Adrenal gland (tissue), 5 donors: ENCODE measurements at regions not wholly inside any gene's neighbourhood (a gene's known extent, or its start where the extent isn't known, plus 50 kb on each side); places are given as distances from the start of the nearest gene placed in this dataset.

ENCODE experiments used
- POLR2A ChIP-seq, 2 donors: fragments of 450-650 bp; IDR thresholded peaks; one replicate each; pipeline ENCODE4 v1.6.1; 2017; ENCODE audit warnings: antibody characterized with exemption in 2 of 2, mild to moderate bottlenecking in 2 of 2, moderate library complexity in 1 of 2
- TF ChIP-seq, protein P1 (sequence below), 6 experiments: fragments of 450-650 bp in 4 of 6; fragments of 200-600 bp in 2 of 6; sonication (generic) in 1 of 6; IDR thresholded peaks; 1 replicate in 5 of 6; 2 replicates in 1 of 6; pipeline versions ENCODE4 v1.5.1 to v1.8.0; 2016 to 2021; ENCODE audit warnings: antibody characterized with exemption in 6 of 6, mild to moderate bottlenecking in 2 of 6, moderate library complexity in 1 of 6
- donor health status: DM: no; HTN: no; CAD: no.

DNA sequence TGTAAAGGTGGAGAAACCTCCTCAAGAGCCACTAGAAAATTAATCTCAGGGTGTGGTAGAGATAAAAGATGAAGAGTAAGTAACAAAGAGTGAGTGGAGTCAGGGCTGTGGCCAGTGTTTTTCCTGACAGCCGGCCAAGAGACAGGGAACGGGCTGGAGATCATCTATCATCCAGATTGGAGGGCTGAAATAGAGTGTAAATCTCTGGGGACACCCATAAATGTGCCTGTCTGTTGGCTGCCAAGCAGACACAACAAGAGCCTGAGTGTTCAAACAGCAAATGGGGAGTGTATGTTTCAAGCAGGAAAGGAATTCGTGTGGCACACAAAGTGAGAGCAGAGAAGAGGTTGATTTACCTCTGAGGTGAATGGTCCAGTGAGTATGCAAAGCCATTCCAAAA lies 326.4 kb upstream of the KHDRBS2 start:
- TF ChIP-seq, protein P1, sequence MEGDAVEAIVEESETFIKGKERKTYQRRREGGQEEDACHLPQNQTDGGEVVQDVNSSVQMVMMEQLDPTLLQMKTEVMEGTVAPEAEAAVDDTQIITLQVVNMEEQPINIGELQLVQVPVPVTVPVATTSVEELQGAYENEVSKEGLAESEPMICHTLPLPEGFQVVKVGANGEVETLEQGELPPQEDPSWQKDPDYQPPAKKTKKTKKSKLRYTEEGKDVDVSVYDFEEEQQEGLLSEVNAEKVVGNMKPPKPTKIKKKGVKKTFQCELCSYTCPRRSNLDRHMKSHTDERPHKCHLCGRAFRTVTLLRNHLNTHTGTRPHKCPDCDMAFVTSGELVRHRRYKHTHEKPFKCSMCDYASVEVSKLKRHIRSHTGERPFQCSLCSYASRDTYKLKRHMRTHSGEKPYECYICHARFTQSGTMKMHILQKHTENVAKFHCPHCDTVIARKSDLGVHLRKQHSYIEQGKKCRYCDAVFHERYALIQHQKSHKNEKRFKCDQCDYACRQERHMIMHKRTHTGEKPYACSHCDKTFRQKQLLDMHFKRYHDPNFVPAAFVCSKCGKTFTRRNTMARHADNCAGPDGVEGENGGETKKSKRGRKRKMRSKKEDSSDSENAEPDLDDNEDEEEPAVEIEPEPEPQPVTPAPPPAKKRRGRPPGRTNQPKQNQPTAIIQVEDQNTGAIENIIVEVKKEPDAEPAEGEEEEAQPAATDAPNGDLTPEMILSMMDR (IDR thresholded peaks at IDR 0.05): no peak
- no peak for TF ChIP-seq POLR2A (IDR thresholded peaks at IDR 0.05)
